WTC11 (cell line): ENCODE measurements at regions not wholly inside any gene's neighbourhood (a gene's known extent, or its start where the extent isn't known, plus 50 kb on each side); places are given as distances from the start of the nearest gene placed in this dataset.
"Not testable (repeated sequence)": the region's sequence is repeated elsewhere in the genome, so short reads cannot be mapped to it uniquely, and the experiment has no call there.

ENCODE experiments used
- ATAC-seq: fragments of 200-7000 bp; cut with Tn5 transposase; 2 replicates; pipeline ENCODE4 v1.10.0; 2021; ENCODE audit warnings: mild to moderate bottlenecking, moderate library complexity
- CTCF ChIA-PET: fragments of 300-600 bp; sonication (Branson Sonifier 250); formaldehyde crosslinking; loops from one replicate; lab custom pipeline; 2021; ENCODE audit warnings: antibody characterized with exemption; lab: Charles Lee
- POLR2A ChIA-PET: fragments of 350-600 bp; sonication (Branson Sonifier 250); formaldehyde crosslinking; loops from one replicate; lab custom pipeline; 2021; ENCODE audit warnings: antibody characterized with exemption; lab: Charles Lee
- DNase-seq: peaks from one replicate; pipeline ENCODE4 v3.0.0; 2021; ENCODE audit warnings: low spot score
- H3K27ac Mint-ChIP-seq: 2 replicates; pipeline ENCODE4 v1.8.0; 2021; ENCODE audit warnings: mixed read lengths
- H3K27me3 Mint-ChIP-seq: 2 replicates; pipeline ENCODE4 v1.8.0; 2021; ENCODE audit warnings: low read depth, mild to moderate bottlenecking, moderate library complexity, mixed read lengths
- H3K36me3 Mint-ChIP-seq: 2 replicates; pipeline ENCODE4 v1.8.0; 2021; ENCODE audit warnings: mixed read lengths
- H3K4me1 Mint-ChIP-seq: 2 replicates; pipeline ENCODE4 v1.8.0; 2022; ENCODE audit warnings: mixed read lengths
- H3K4me3 Mint-ChIP-seq: 2 replicates; pipeline ENCODE4 v1.8.0; 2021; ENCODE audit warnings: mild to moderate bottlenecking, moderate library complexity, mixed read lengths
- H3K9me3 Mint-ChIP-seq: 2 replicates; pipeline ENCODE4 v1.8.0; 2021; ENCODE audit warnings: mixed read lengths
- EMX1 ChIP-seq: fragments of 250-450 bp; sonication (Bioruptor Pico); IDR thresholded peaks from 2 replicates; pipeline ENCODE4 v1.8.0; 2021; ENCODE audit warnings: mild to moderate bottlenecking
- FOXK1 ChIP-seq: sonication (generic); formaldehyde crosslinking; IDR thresholded peaks from 2 replicates; pipeline ENCODE4 v1.8.0; 2022; ENCODE audit warnings: mild to moderate bottlenecking, moderate library complexity, missing genetic modification reagents
- FOXP4 ChIP-seq: sonication (generic); formaldehyde crosslinking; IDR thresholded peaks from 2 replicates; pipeline ENCODE4 v1.8.0; 2022; ENCODE audit warnings: mild to moderate bottlenecking, missing genetic modification reagents
- GABPB1 ChIP-seq: sonication (generic); formaldehyde crosslinking; IDR thresholded peaks from 2 replicates; pipeline ENCODE4 v1.8.1; 2023; ENCODE audit warnings: mild to moderate bottlenecking, missing genetic modification reagents
- IRF2 ChIP-seq: sonication (generic); formaldehyde crosslinking; IDR thresholded peaks from 2 replicates; pipeline ENCODE4 v1.8.0; 2022; ENCODE audit warnings: low read depth, missing genetic modification reagents, borderline replicate concordance
- JAZF1 ChIP-seq: fragments of 250-450 bp; sonication (Bioruptor Pico); IDR thresholded peaks from 2 replicates; pipeline ENCODE4 v1.9.0; 2021; ENCODE audit warnings: moderate library complexity, mild to moderate bottlenecking, inconsistent platforms
- MLX ChIP-seq: sonication (generic); formaldehyde crosslinking; IDR thresholded peaks from 2 replicates; pipeline ENCODE4 v1.8.1; 2023; ENCODE audit warnings: mild to moderate bottlenecking, missing genetic modification reagents, moderate library complexity
- PRRX2 ChIP-seq: fragments of 250-450 bp; sonication (Bioruptor Pico); IDR thresholded peaks from 2 replicates; pipeline ENCODE4 v1.8.0; 2021; ENCODE audit warnings: mild to moderate bottlenecking
- RELA ChIP-seq: sonication (generic); formaldehyde crosslinking; IDR thresholded peaks from 2 replicates; pipeline ENCODE4 v1.8.1; 2022; ENCODE audit warnings: missing genetic modification reagents, mild to moderate bottlenecking, borderline replicate concordance
- SMAD4 ChIP-seq: sonication (generic); formaldehyde crosslinking; IDR thresholded peaks from 2 replicates; pipeline ENCODE4 v1.8.0; 2022; ENCODE audit warnings: mild to moderate bottlenecking, missing genetic modification reagents
- SP1 ChIP-seq: sonication (generic); formaldehyde crosslinking; conservative IDR thresholded peaks from 2 replicates; pipeline ENCODE4 v1.8.1; 2022; ENCODE audit warnings: missing genetic modification reagents
- TEAD1 ChIP-seq: sonication (generic); formaldehyde crosslinking; IDR thresholded peaks from 2 replicates; pipeline ENCODE4 v1.8.0; 2022; ENCODE audit warnings: mild to moderate bottlenecking, missing genetic modification reagents
- TP53 ChIP-seq: sonication (generic); formaldehyde crosslinking; IDR thresholded peaks from 2 replicates; pipeline ENCODE4 v1.8.1; 2023; ENCODE audit warnings: mild to moderate bottlenecking, missing genetic modification reagents
- ZBTB43 ChIP-seq: sonication (generic); formaldehyde crosslinking; IDR thresholded peaks from 2 replicates; pipeline ENCODE4 v1.8.1; 2023; ENCODE audit warnings: mild to moderate bottlenecking, missing genetic modification reagents
- ZNF121 ChIP-seq: sonication (generic); formaldehyde crosslinking; IDR thresholded peaks from 2 replicates; pipeline ENCODE4 v1.8.0; 2023; ENCODE audit warnings: missing genetic modification reagents
- ZNF138 ChIP-seq: sonication (generic); formaldehyde crosslinking; conservative IDR thresholded peaks from 2 replicates; pipeline ENCODE4 v1.8.1; 2022; ENCODE audit warnings: mild to moderate bottlenecking, moderate library complexity, missing genetic modification reagents
- ZNF263 ChIP-seq: sonication (generic); formaldehyde crosslinking; IDR thresholded peaks from 2 replicates; pipeline ENCODE4 v1.8.1; 2022; ENCODE audit warnings: low read depth, mild to moderate bottlenecking, moderate library complexity, missing genetic modification reagents
- ZNF396 ChIP-seq: fragments of 250-450 bp; sonication (Bioruptor Pico); IDR thresholded peaks from 2 replicates; pipeline ENCODE4 v1.8.0; 2021; ENCODE audit warnings: mild to moderate bottlenecking, moderate library complexity, borderline replicate concordance
- ZSCAN18 ChIP-seq: fragments of 250-450 bp; sonication (Bioruptor Pico); IDR thresholded peaks from 2 replicates; pipeline ENCODE4 v2.1.2; 2022; ENCODE audit warnings: mild to moderate bottlenecking, moderate library complexity
- TF ChIP-seq, protein P1 (sequence below): sonication (generic); formaldehyde crosslinking; IDR thresholded peaks from 2 replicates; pipeline ENCODE4 v1.8.1; 2023; ENCODE audit warnings: mild to moderate bottlenecking, missing genetic modification reagents, moderate library complexity
- TF ChIP-seq, protein P2 (sequence below): fragments of 250-450 bp; sonication (Bioruptor Pico); IDR thresholded peaks from 2 replicates; pipeline ENCODE4 v1.9.0; 2021; ENCODE audit warnings: mild to moderate bottlenecking
- TF ChIP-seq, protein P3 (sequence below): fragments of 250-450 bp; sonication (Bioruptor Pico); IDR thresholded peaks from 2 replicates; pipeline ENCODE4 v1.9.0; 2021; ENCODE audit warnings: moderate library complexity, mild to moderate bottlenecking, inconsistent platforms, borderline replicate concordance

GRCh38 chr2:209162129-209162528 is 261.7 kb upstream of the MAP2 start:
- Mint-ChIP-seq H3K27ac (no peak overlapping the region), H3K27me3 (peaks cover 6% of the 10 kb centered on the region), H3K4me3 (no peak overlapping the region), H3K36me3 (no peaks in the 10 kb centered on the region), H3K4me1 (peaks cover 31% of the 10 kb centered on the region), H3K9me3 (no peaks in the 10 kb centered on the region)
- DNase-seq (no peak), ATAC-seq (no peak)
- ChIA-PET POLR2A (no interaction called here), CTCF (no interaction called here)
- TF ChIP-seq PRRX2 (CRISPR knock-in tag) (no peak), EMX1 (CRISPR knock-in tag) (no peak)

DNA sequence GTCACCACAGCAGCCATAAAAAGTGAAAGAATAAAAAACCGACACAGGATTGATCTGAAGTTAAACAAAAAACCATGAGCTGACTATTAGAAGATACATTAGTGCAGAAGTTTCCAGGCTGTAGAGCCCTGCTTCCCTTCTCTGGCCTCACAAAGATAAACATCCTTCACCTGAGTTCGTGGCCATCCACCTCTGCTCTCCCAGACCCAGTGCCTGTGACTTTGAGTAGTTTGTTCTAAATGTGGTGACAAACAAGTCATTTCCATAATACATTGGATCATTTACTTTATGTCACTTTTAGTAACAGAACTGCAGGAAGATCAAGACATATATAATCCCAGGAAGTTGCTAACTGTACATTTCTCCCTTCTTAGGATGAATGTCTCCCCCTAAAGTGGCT is 241.9 kb upstream of the MAP2 start:
- H3K4me3 Mint-ChIP-seq, result no peak overlapping the region
- TF ChIP-seq TEAD1 (CRISPR knock-in tag) (no peak), EMX1 (CRISPR knock-in tag) (no peak), MLX (no peak), GABPB1 (no peak), ZBTB43 (CRISPR knock-in tag) (no peak), IRF2 (CRISPR knock-in tag) (no peak), SP1 (CRISPR knock-in tag) (no peak), ZNF138 (CRISPR knock-in tag) (no peak), SMAD4 (CRISPR knock-in tag) (no peak), ZNF396 (no peak), TP53 (CRISPR knock-in tag) (no peak), ZNF121 (no peak), RELA (CRISPR knock-in tag) (no peak), FOXK1 (no peak)
- TF ChIP-seq, protein P1, sequence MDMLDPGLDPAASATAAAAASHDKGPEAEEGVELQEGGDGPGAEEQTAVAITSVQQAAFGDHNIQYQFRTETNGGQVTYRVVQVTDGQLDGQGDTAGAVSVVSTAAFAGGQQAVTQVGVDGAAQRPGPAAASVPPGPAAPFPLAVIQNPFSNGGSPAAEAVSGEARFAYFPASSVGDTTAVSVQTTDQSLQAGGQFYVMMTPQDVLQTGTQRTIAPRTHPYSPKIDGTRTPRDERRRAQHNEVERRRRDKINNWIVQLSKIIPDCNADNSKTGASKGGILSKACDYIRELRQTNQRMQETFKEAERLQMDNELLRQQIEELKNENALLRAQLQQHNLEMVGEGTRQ (CRISPR knock-in tag), result no peak
- TF ChIP-seq, all 79 proteins: peak for 0
- peaks cover 27% of the 10 kb centered on the region for H3K9me3 Mint-ChIP-seq
- no peaks in the 10 kb centered on the region for H3K27me3 Mint-ChIP-seq
- H3K36me3 Mint-ChIP-seq, result peaks cover 7% of the 10 kb centered on the region
- no peaks in the 10 kb centered on the region for H3K4me1 Mint-ChIP-seq
- ATAC-seq (no peak), DNase-seq (no peak)
- ChIA-PET CTCF (no interaction called here), POLR2A (no interaction called here)
- no peak overlapping the region for H3K27ac Mint-ChIP-seq

- DNase-seq, CTCF ChIA-PET, POLR2A ChIA-PET, H3K36me3 Mint-ChIP-seq, H3K9me3 Mint-ChIP-seq, H3K4me3 Mint-ChIP-seq, H3K27me3 Mint-ChIP-seq, ATAC-seq, H3K27ac Mint-ChIP-seq: not testable (repeated sequence)
- H3K4me1 Mint-ChIP-seq, result peaks cover 11% of the 10 kb centered on the region
These were observed 237.0 kb upstream of the MAP2 start for GRCh38 chr2:209186886-209187285.

GRCh38 chr2:209189893-209190292 is 234.0 kb upstream of the MAP2 start:
- DNase-seq (no peak), ATAC-seq (no peak)
- H3K36me3 Mint-ChIP-seq, result no peaks in the 10 kb centered on the region
- POLR2A ChIA-PET, result no interaction called here
- H3K9me3 Mint-ChIP-seq, result no peaks in the 10 kb centered on the region
- no peak overlapping the region for H3K27ac Mint-ChIP-seq
- peaks cover 11% of the 10 kb centered on the region for H3K4me1 Mint-ChIP-seq
- no peak overlapping the region for H3K4me3 Mint-ChIP-seq
- H3K27me3 Mint-ChIP-seq, result no peaks in the 10 kb centered on the region
- CTCF ChIA-PET, result no interaction called here
- TF ChIP-seq, protein P2, sequence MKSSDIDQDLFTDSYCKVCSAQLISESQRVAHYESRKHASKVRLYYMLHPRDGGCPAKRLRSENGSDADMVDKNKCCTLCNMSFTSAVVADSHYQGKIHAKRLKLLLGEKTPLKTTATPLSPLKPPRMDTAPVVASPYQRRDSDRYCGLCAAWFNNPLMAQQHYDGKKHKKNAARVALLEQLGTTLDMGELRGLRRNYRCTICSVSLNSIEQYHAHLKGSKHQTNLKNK, result no peak
- TF ChIP-seq FOXP4 (CRISPR knock-in tag) (no peak), ZNF263 (no peak), JAZF1 (CRISPR knock-in tag) (no peak), ZSCAN18 (CRISPR knock-in tag) (no peak)
- TF ChIP-seq, protein P3, sequence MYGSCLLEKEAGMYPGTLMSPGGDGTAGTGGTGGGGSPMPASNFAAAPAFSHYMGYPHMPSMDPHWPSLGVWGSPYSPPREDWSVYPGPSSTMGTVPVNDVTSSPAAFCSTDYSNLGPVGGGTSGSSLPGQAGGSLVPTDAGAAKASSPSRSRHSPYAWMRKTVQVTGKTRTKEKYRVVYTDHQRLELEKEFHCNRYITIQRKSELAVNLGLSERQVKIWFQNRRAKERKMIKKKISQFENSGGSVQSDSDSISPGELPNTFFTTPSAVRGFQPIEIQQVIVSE (CRISPR knock-in tag), result no peak
